Pancreas (tissue), 10 donors: ENCODE measurements at regions not wholly inside any gene's neighbourhood (a gene's known extent, or its start where the extent isn't known, plus 50 kb on each side); places are given as distances from the start of the nearest gene placed in this dataset.

Source experiments
- ATAC-seq, 4 donors: fragments of 200-7000 bp; cut with Tn5 transposase; one replicate each; pipeline versions ENCODE4 v1.8.0 to v1.9.1; 2020; ENCODE audit warnings: mild to moderate bottlenecking in 4 of 4, moderate library complexity in 4 of 4
- DNase-seq, 6 donors: peaks; one replicate each; pipeline ENCODE4 v3.0.0-alpha.2; 2020
- FAIRE-seq: peaks from 2 replicates; lab custom pipeline; 2012; peaks lifted over from hg19 to GRCh38; lab: Jason Lieb, UNC
- H3K27ac ChIP-seq, 4 donors: fragments of 200-600 bp; sonication (generic); 1 replicate in 3 of 4; 2 replicates in 1 of 4; pipeline versions ENCODE4 v1.5.0 to v1.8.0; 2020
- H3K27me3 ChIP-seq, 4 donors: fragments of 200-600 bp; one replicate each; pipeline ENCODE4 v1.8.0; 2021
- H3K36me3 ChIP-seq, 3 donors: fragments of 200-600 bp; sonication (generic) in 1 of 3; one replicate each; pipeline versions ENCODE4 v1.5.0 to v1.8.0; 2020 to 2021
- H3K4me1 ChIP-seq, 3 donors: fragments of 200-600 bp; one replicate each; pipeline ENCODE4 v1.8.0; 2021
- H3K4me3 ChIP-seq, 4 donors: fragments of 200-600 bp; sonication (generic) in 2 of 4; one replicate each; pipeline versions ENCODE4 v1.5.0 to v1.8.0; 2020 to 2021
- H3K9me3 ChIP-seq, 4 donors: fragments of 200-600 bp; one replicate each; pipeline ENCODE4 v1.8.0; 2021
- CTCF ChIP-seq, 4 donors: fragments of 200-600 bp; sonication (generic) in 3 of 4; IDR thresholded peaks; one replicate each; pipeline versions ENCODE4 v1.5.0 to v1.8.0; 2021; ENCODE audit warnings: antibody characterized with exemption in 4 of 4
- WGBS, 2 donors: extraction: QIAGEN DNeasy Blood & Tissue Kit; methylation state at CpG; one replicate each; pipeline ENCODE4 v1.1.7; 2013; 5-methylcytosine and 5-hydroxymethylcytosine counted together
- intact Hi-C, 3 donors: fragments of 100-400 bp; cut with DNase I; formaldehyde crosslinking; loops; one replicate each; pipeline versions ENCODE4 v1.11.1 to v1.14.2; 2022
- donor health status: healthy with polysubstance abuse.
- donor health status: DM: no; HTN: no; CAD: no; lungs with moderate emphysema.
- donor health status: DM: no; HTN: no; CAD: no.
- donor health status: control.
- donor health status: control.
- donor health status: Bipolar disorder and iron deficiency.
- donor health status: DM: yes; HTN: yes; CAD: no.
- donor health status: DM: no; HTN: no; CAD: no.
- donor health status: DM: no; HTN: no; CAD: no.
- donor health status: DM: yes; HTN: yes; CAD: no.

GRCh38 chr10:29820890-29821461, 186.2 kb upstream of the SVIL start:
- no peak for TF ChIP-seq CTCF (IDR thresholded peaks at IDR 0.05)
- WGBS, 2 donors = 85 to 95% methylated on average over 14 of the region's 14 CpGs
- Histone ChIP-seq H3K4me1 (no peaks in the 10 kb centered on the region), H3K27me3 (no peaks in the 10 kb centered on the region), H3K36me3 (no peaks in the 10 kb centered on the region), H3K27ac (no peak overlapping the region), H3K9me3 (no peaks in the 10 kb centered on the region), H3K4me3 (no peak overlapping the region)
- intact Hi-C loops = no loop called here
- FAIRE-seq = no peak
- ATAC-seq = no peak
- DNase-seq = no peak

- no peaks in the 10 kb centered on the region for H3K9me3 ChIP-seq
- intact Hi-C loops = no loop called here
- FAIRE-seq = no peak
- TF ChIP-seq CTCF (IDR thresholded peaks at IDR 0.05) = no peak
- no peak for ATAC-seq
- no peak overlapping the region for H3K27ac ChIP-seq
- no peak overlapping the region for H3K4me3 ChIP-seq
- no peaks in the 10 kb centered on the region for H3K36me3 ChIP-seq
- 84 to 87% methylated on average over 14 of the region's 14 CpGs for WGBS, 2 donors
- peaks cover 4 to 5% (median 5%) of the 10 kb centered on the region in 3 donors for H3K4me1 ChIP-seq
- DNase-seq = no peak
- no peaks in the 10 kb centered on the region for H3K27me3 ChIP-seq
These were observed 182.2 kb upstream of the SVIL start for GRCh38 chr10:29816801-29817558.

GRCh38 chr10:29815572-29815971, 180.8 kb upstream of the SVIL start:
- no peak for TF ChIP-seq CTCF (IDR thresholded peaks at IDR 0.05)
- H3K27ac ChIP-seq = no peak overlapping the region
- ATAC-seq (no peak), FAIRE-seq (no peak), DNase-seq (no peak)
- no peaks in the 10 kb centered on the region for H3K36me3 ChIP-seq
- intact Hi-C loops = no loop called here
- WGBS, 2 donors = 77 to 97% methylated on average over 2 of the region's 2 CpGs
- peaks cover 9 to 17% (median 14%) of the 10 kb centered on the region in 3 donors for H3K4me1 ChIP-seq
- no peaks in the 10 kb centered on the region for H3K9me3 ChIP-seq
- H3K4me3 ChIP-seq = no peak overlapping the region
- H3K27me3 ChIP-seq = no peaks in the 10 kb centered on the region

GRCh38 chr10:29811751-29812427, 177.1 kb upstream of the SVIL start:
- peak in 4 of 6 donors; percentile 32 to 42 (median 37) for DNase-seq
- ATAC-seq = peak; percentile 81 to 92 (median 87)

More at GRCh38 chr10:29811751-29812427, 177.1 kb upstream of the SVIL start:
- Histone ChIP-seq H3K36me3 (no peaks in the 10 kb centered on the region), H3K9me3 (no peaks in the 10 kb centered on the region), H3K4me3 (no peak overlapping the region), H3K27me3 (no peaks in the 10 kb centered on the region), H3K27ac (peak overlapping the region in 3 of 4 donors; percentile 33 to 63 (median 62)), H3K4me1 (peaks cover 9 to 17% (median 14%) of the 10 kb centered on the region in 3 donors)
- peak; percentile 82 for FAIRE-seq
- TF ChIP-seq CTCF (IDR thresholded peaks at IDR 0.05) = no peak
- WGBS, 2 donors = 5% methylated on average over 5 of the region's 5 CpGs
- intact Hi-C loops = no loop called here
